IMR-90 (cell line): ENCODE measurements at regions not wholly inside any gene's neighbourhood (a gene's known extent, or its start where the extent isn't known, plus 50 kb on each side); places are given as distances from the start of the nearest gene placed in this dataset.

Experiments
- ATAC-seq: fragments of 200-7000 bp; cut with Tn5 transposase; 2 replicates; pipeline ENCODE4 v1.9.1; 2020; ENCODE audit warnings: low read depth, mild to moderate bottlenecking, moderate library complexity
- BruUV-seq: library from RNA; stranded (reverse); fragments of 400-500 nt; replicated peaks from 2 replicates; lab custom pipeline; 2021; lab: Mats Ljungman, UMichigan
- CTCF ChIA-PET: fragments of 300-600 bp; formaldehyde crosslinking; extraction: SDS; loops from one replicate; lab custom pipeline; 2021; ENCODE audit warnings: antibody characterized with exemption; lab: Yijun Ruan, JAX
- POLR2A ChIA-PET: fragments of 300-600 bp; sonication (Branson Sonifier 250); formaldehyde crosslinking; loops from one replicate; lab custom pipeline; 2022; ENCODE audit warnings: antibody characterized with exemption; ENCODE audit not compliant: unreplicated experiment; lab: Charles Lee
- DNase-seq: peaks from one replicate; pipeline ENCODE4 v3.0.0; 2013
- H2AFZ ChIP-seq: replicated peaks from 2 replicates; pipeline ENCODE3; 2013; ENCODE audit warnings: low read length, mild to moderate bottlenecking; ENCODE audit not compliant: poor library complexity
- H2AK5ac ChIP-seq: 2 replicates; pipeline ENCODE4 v1.6.1; 2013; ENCODE audit warnings: low read depth, low read length, inconsistent platforms
- H2AK9ac ChIP-seq: replicated peaks from 2 replicates; pipeline ENCODE3; 2013; ENCODE audit warnings: mild to moderate bottlenecking, low read depth, low read length, moderate library complexity; ENCODE audit not compliant: poor library complexity
- H2BK120ac ChIP-seq: 2 replicates; pipeline ENCODE4 v1.6.1; 2013; ENCODE audit warnings: low read depth, low read length, inconsistent platforms
- H2BK15ac ChIP-seq: 3 replicates; pipeline ENCODE4 v1.6.1; 2013; ENCODE audit warnings: low read depth, low read length, inconsistent platforms
- H2BK20ac ChIP-seq: 2 replicates; pipeline ENCODE4 v1.6.1; 2013; ENCODE audit warnings: low read depth, mild to moderate bottlenecking, inconsistent platforms, low read length, moderate library complexity
- H2BK5ac ChIP-seq: 2 replicates; pipeline ENCODE4 v1.6.1; 2013; ENCODE audit warnings: mild to moderate bottlenecking, low read depth, low read length, inconsistent platforms; ENCODE audit not compliant: poor library complexity, severe bottlenecking
- H3K14ac ChIP-seq: replicated peaks from 2 replicates; pipeline ENCODE4 v1.6.1; 2013; ENCODE audit warnings: low read depth, low read length, inconsistent platforms
- H3K18ac ChIP-seq: 2 replicates; pipeline ENCODE4 v1.6.1; 2013; ENCODE audit warnings: low read depth, low read length, control low read depth
- H3K23ac ChIP-seq: 2 replicates; pipeline ENCODE4 v1.6.1; 2013; ENCODE audit warnings: low read depth, low read length, inconsistent platforms
- H3K27ac ChIP-seq: 2 replicates; pipeline ENCODE4 v1.5.1; 2013; ENCODE audit warnings: mild to moderate bottlenecking, control low read depth, low read length; ENCODE audit not compliant: insufficient read depth
- H3K27me3 ChIP-seq: 2 replicates; pipeline ENCODE4 v1.6.1; 2013; ENCODE audit warnings: low read length; ENCODE audit not compliant: control insufficient read depth, insufficient read depth
- H3K36me3 ChIP-seq: 2 replicates; pipeline ENCODE4 v1.6.1; 2013; ENCODE audit warnings: low read length, mixed read lengths; ENCODE audit not compliant: control insufficient read depth, insufficient read depth
- H3K4ac ChIP-seq: 2 replicates; pipeline ENCODE4 v1.6.1; 2013; ENCODE audit warnings: low read depth, low read length, inconsistent platforms
- H3K4me1 ChIP-seq: 2 replicates; pipeline ENCODE4 v1.6.1; 2013; ENCODE audit warnings: low read length, mixed read lengths; ENCODE audit not compliant: control insufficient read depth, insufficient read depth
- H3K4me2 ChIP-seq: 2 replicates; pipeline ENCODE4 v1.6.1; 2013; ENCODE audit warnings: low read depth, mild to moderate bottlenecking, control low read depth, low read length, moderate library complexity
- H3K4me3 ChIP-seq: 2 replicates; pipeline ENCODE4 v1.5.1; 2013; ENCODE audit warnings: low read depth, mild to moderate bottlenecking, control low read depth, low read length, moderate library complexity; ENCODE audit not compliant: insufficient read depth
- H3K56ac ChIP-seq: 2 replicates; pipeline ENCODE4 v1.6.1; 2013; ENCODE audit warnings: low read length, inconsistent platforms; ENCODE audit not compliant: insufficient read depth; ENCODE audit errors: extremely low read depth
- H3K79me1 ChIP-seq, 2 experiments: 2 replicates each; pipeline ENCODE4 v1.6.1; 2013; ENCODE audit warnings: low read length in 2 of 2, inconsistent platforms in 1 of 2, low read depth in 1 of 2
- H3K9ac ChIP-seq: 2 replicates; pipeline ENCODE4 v1.6.1; 2013; ENCODE audit warnings: low read depth, low read length, control low read depth
- H3K9me1 ChIP-seq: 2 replicates; pipeline ENCODE4 v1.6.1; 2013; ENCODE audit warnings: low read length, inconsistent platforms; ENCODE audit not compliant: insufficient read depth
- H3K9me3 ChIP-seq: 2 replicates; pipeline ENCODE4 v1.6.1; 2013; ENCODE audit warnings: low read length; ENCODE audit not compliant: control insufficient read depth, insufficient read depth
- H4K20me1 ChIP-seq: 2 replicates; pipeline ENCODE4 v1.6.1; 2013; ENCODE audit warnings: low read length, inconsistent platforms; ENCODE audit not compliant: insufficient read depth
- H4K5ac ChIP-seq: 2 replicates; pipeline ENCODE4 v1.6.1; 2013; ENCODE audit warnings: mild to moderate bottlenecking, low read depth, low read length, control low read depth
- H4K8ac ChIP-seq, 2 experiments: 2 replicates each; pipeline ENCODE4 v1.6.1; 2013; ENCODE audit warnings: low read depth in 2 of 2, low read length in 2 of 2, control low read depth in 1 of 2, inconsistent platforms in 1 of 2
- H4K91ac ChIP-seq: 2 replicates; pipeline ENCODE4 v1.6.1; 2013; ENCODE audit warnings: low read depth, low read length, inconsistent platforms; ENCODE audit not compliant: insufficient read depth
- MXI1 ChIP-seq: IDR thresholded peaks from 2 replicates; pipeline ENCODE4 v1.6.1; 2012; ENCODE audit warnings: low read depth, mild to moderate bottlenecking, low read length, moderate library complexity, borderline replicate concordance
- RCOR1 ChIP-seq: IDR thresholded peaks from 2 replicates; pipeline ENCODE4 v1.6.1; 2012; ENCODE audit warnings: mild to moderate bottlenecking, low read length, improper control_type of control experiment; ENCODE audit not compliant: insufficient replicate concordance
- WGBS, 2 experiments: methylation state at CpG; one replicate each; pipeline versions ENCODE4 v1.1.5 to v1.1.7; 2013; ENCODE audit warnings: missing lambda C conversion rate in 2 of 2; ENCODE audit not compliant: insufficient read length in 1 of 2; ENCODE audit errors: extremely low coverage in 2 of 2; 5-methylcytosine and 5-hydroxymethylcytosine counted together
- dilution Hi-C: fragments of 300-500 bp; cut with HindIII; formaldehyde crosslinking; loops from one replicate; pipeline ENCODE4 v1.14.3; 2018; ENCODE audit warnings: low sequenced_read_pairs; ENCODE audit not compliant: unreplicated experiment
- in situ Hi-C: fragments of 300-500 bp; cut with MboI; formaldehyde crosslinking; loops from 3 replicates; pipeline ENCODE4 v1.14.3; 2019; ENCODE audit warnings: low sequenced_read_pairs, inconsistent platforms, mixed read lengths
- intact Hi-C: fragments of 100-400 bp; cut with micrococcal nuclease; formaldehyde crosslinking; loops from 2 replicates; pipeline ENCODE4 v1.10.0; 2022

DNA sequence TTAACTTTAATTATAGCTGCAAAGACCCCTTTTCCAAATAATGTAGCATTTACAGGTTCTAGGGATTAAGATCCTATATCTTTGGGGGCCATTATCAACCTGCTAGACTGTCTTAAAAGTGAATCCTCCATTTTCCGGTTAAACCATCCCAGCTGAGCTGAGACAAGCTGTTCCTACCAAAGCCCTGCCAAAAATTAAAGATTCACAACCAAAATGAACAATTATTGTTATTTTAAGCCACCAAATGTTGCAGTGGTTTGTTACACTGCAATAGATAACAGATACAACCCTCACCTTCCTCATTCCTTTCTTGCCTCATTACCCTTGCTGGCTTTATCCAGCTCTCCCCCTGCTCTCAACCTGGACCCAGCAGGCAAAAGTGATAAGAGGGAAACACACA is 343.4 kb downstream of the CDK5RAP2 start:
- no peak overlapping the region for H4K5ac ChIP-seq
- DNase-seq = no peak

More for the DNA sequence above, 343.4 kb downstream of the CDK5RAP2 start:
- H3K9ac ChIP-seq = no peak overlapping the region
- H2BK5ac ChIP-seq = no peak overlapping the region
- H3K4me1 ChIP-seq = no peaks in the 10 kb centered on the region
- WGBS, 2 experiments = 38% methylated on average over 1 of the region's 1 CpG; no CpG with 5 or more reads in 1 of the 2 experiments
- no peaks in the 10 kb centered on the region for H4K20me1 ChIP-seq
- TF ChIP-seq RCOR1 = no peak
- TF ChIP-seq MXI1 = no peak
- no peaks in the 10 kb centered on the region for H3K9me1 ChIP-seq
- H2BK15ac ChIP-seq = no peak overlapping the region
- no peak overlapping the region for H2AFZ ChIP-seq
- no peak overlapping the region for H3K56ac ChIP-seq
- BruUV-seq = no TSS peak
- H3K14ac ChIP-seq = no peak overlapping the region
- no peak overlapping the region for H3K23ac ChIP-seq
- no peak overlapping the region for H2BK20ac ChIP-seq
- H3K27me3 ChIP-seq = no peaks in the 10 kb centered on the region
- H3K4me2 ChIP-seq = no peak overlapping the region
- no peak overlapping the region for H3K4ac ChIP-seq
- intact Hi-C loops = no loop called here
- dilution Hi-C loops = no loop called here
- no peaks in the 10 kb centered on the region for H3K79me1 ChIP-seq
- no peak overlapping the region for H4K91ac ChIP-seq
- in situ Hi-C loops = no loop called here
- no peak overlapping the region for H2BK120ac ChIP-seq
- ChIA-PET POLR2A (no interaction called here), CTCF (no interaction called here)
- no peak overlapping the region for H3K18ac ChIP-seq
- H3K9me3 ChIP-seq = no peaks in the 10 kb centered on the region
- H3K4me3 ChIP-seq = no peak overlapping the region
- no peak overlapping the region for H2AK9ac ChIP-seq
- no peak overlapping the region for H2AK5ac ChIP-seq
- no peaks in the 10 kb centered on the region for H3K36me3 ChIP-seq
- H3K27ac ChIP-seq = no peak overlapping the region
- no peak for ATAC-seq
- no peak overlapping the region for H4K8ac ChIP-seq
